Caki2 (cell line): ENCODE measurements at regions not wholly inside any gene's neighbourhood (a gene's known extent, or its start where the extent isn't known, plus 50 kb on each side); places are given as distances from the start of the nearest gene placed in this dataset.
"Not testable (repeated sequence)": the region's sequence is repeated elsewhere in the genome, so short reads cannot be mapped to it uniquely, and the experiment has no call there.

Source experiments
- DNase-seq: peaks from one replicate; pipeline ENCODE4 v3.0.0-alpha.2; 2015; ENCODE audit warnings: low read depth
- in situ Hi-C: cut with HindIII; loops from 2 replicates; pipeline ENCODE4 v1.10.0; 2016; ENCODE audit warnings: low sequenced_read_pairs, low pct_unique_long_range_greater_than_20kb, mixed read lengths

GRCh38 chr4:101682946-101683345, 107.6 kb upstream of the BANK1 start:
- no peak for DNase-seq
- in situ Hi-C loops, result no loop called here

- peak; percentile 2 for DNase-seq
- in situ Hi-C loops, result no loop called here
These were observed 112.3 kb upstream of the BANK1 start for GRCh38 chr4:101678180-101678579.

GRCh38 chr4:101670897-101671296, 119.6 kb upstream of the BANK1 start:
- in situ Hi-C loops, result no loop called here
- DNase-seq, result no peak

GRCh38 chr4:101670370-101670769, 120.2 kb upstream of the BANK1 start:
- no peak for DNase-seq
- in situ Hi-C loops, result no loop called here

- in situ Hi-C loops, result no loop called here
- no peak for DNase-seq
These were observed 120.7 kb upstream of the BANK1 start for GRCh38 chr4:101669832-101670188.

GRCh38 chr4:101669138-101669831, 121.2 kb upstream of the BANK1 start:
- no peak for DNase-seq
- in situ Hi-C loops, result no loop called here

- no peak for DNase-seq
- in situ Hi-C loops, result no loop called here
These were observed 123.2 kb upstream of the BANK1 start for GRCh38 chr4:101667348-101667747.

- in situ Hi-C loops, result no loop called here
- DNase-seq, result no peak
These were observed 129.9 kb upstream of the BANK1 start for GRCh38 chr4:101660607-101661006.

- in situ Hi-C loops, result no loop called here
- DNase-seq, result peak; percentile 49
These were observed 134.7 kb upstream of the BANK1 start for GRCh38 chr4:101655857-101656256.

- DNase-seq, result no peak
- in situ Hi-C loops, result no loop called here
These were observed 135.5 kb upstream of the BANK1 start for GRCh38 chr4:101655005-101655404.

GRCh38 chr4:101651778-101652177, 138.8 kb upstream of the BANK1 start:
- in situ Hi-C loops, result no loop called here
- no peak for DNase-seq

GRCh38 chr4:101649790-101650515, 140.6 kb upstream of the BANK1 start:
- DNase-seq, result no peak
- in situ Hi-C loops, result no loop called here

- in situ Hi-C loops, result no loop called here
- no peak for DNase-seq
These were observed 142.9 kb upstream of the BANK1 start for GRCh38 chr4:101647710-101648034.

GRCh38 chr4:101644516-101644915, 146.0 kb upstream of the BANK1 start:
- no peak for DNase-seq
- in situ Hi-C loops, result no loop called here

- in situ Hi-C loops, result no loop called here
- DNase-seq, result no peak
These were observed 147.2 kb upstream of the BANK1 start for GRCh38 chr4:101643186-101643837.

GRCh38 chr4:101632766-101633165, 157.8 kb upstream of the BANK1 start:
- in situ Hi-C loops, result not testable (repeated sequence)

GRCh38 chr4:101630319-101630986, 160.1 kb upstream of the BANK1 start:
- DNase-seq, result no peak
- in situ Hi-C loops, result no loop called here

More at GRCh38 chr4:101632766-101633165, 157.8 kb upstream of the BANK1 start:
- DNase-seq, result not testable (repeated sequence)

GRCh38 chr4:101621120-101621519, 169.4 kb upstream of the BANK1 start:
- in situ Hi-C loops, result no loop called here

GRCh38 chr4:101615652-101616051, 174.9 kb upstream of the BANK1 start:
- in situ Hi-C loops, result no loop called here
- no peak for DNase-seq

More at GRCh38 chr4:101621120-101621519, 169.4 kb upstream of the BANK1 start:
- DNase-seq, result peak; percentile 34
